K562 (cell line): ENCODE measurements at regions not wholly inside any gene's neighbourhood (a gene's known extent, or its start where the extent isn't known, plus 50 kb on each side); places are given as distances from the start of the nearest gene placed in this dataset.

Experiments used
- CTCF ChIP-seq, 3 experiments: IDR thresholded peaks in 2 of 3; conservative IDR thresholded peaks in 1 of 3; 2 replicates each; pipeline ENCODE4 v1.5.1; 2011 to 2012; ENCODE audit warnings: low read length in 3 of 3, mild to moderate bottlenecking in 3 of 3, control low read depth in 2 of 3, improper control_type of control experiment in 1 of 3, inconsistent platforms in 1 of 3, low read depth in 1 of 3, mixed read lengths in 1 of 3, moderate library complexity in 1 of 3; ENCODE audit not compliant: insufficient read depth in 2 of 3
- EP300 ChIP-seq: IDR thresholded peaks from 2 replicates; pipeline ENCODE4 v1.6.1; 2012; ENCODE audit warnings: low read length, improper control_type of control experiment
- GABPB1 ChIP-seq: sonication (generic); formaldehyde crosslinking; IDR thresholded peaks from 2 replicates; pipeline ENCODE4 v1.8.0; 2022; ENCODE audit warnings: mild to moderate bottlenecking, missing genetic modification reagents
- KAT8 ChIP-seq: fragments of 450-650 bp; IDR thresholded peaks from 2 replicates; pipeline ENCODE4 v1.6.1; 2016; ENCODE audit warnings: low read depth, mild to moderate bottlenecking
- ZZZ3 ChIP-seq: fragments of 450-650 bp; IDR thresholded peaks from 2 replicates; pipeline ENCODE4 v1.6.1; 2016; ENCODE audit warnings: antibody characterized with exemption, mild to moderate bottlenecking, moderate library complexity
- TF ChIP-seq, protein P1 (sequence below): sonication (generic); formaldehyde crosslinking; IDR thresholded peaks from 2 replicates; pipeline ENCODE4 v1.8.1; 2022; ENCODE audit warnings: missing genetic modification reagents

GRCh38 chr10:9018195-9019173 lies 964.0 kb downstream of the GATA3 start:
- TF ChIP-seq GABPB1 (no peak), CTCF (IDR thresholded peaks at IDR 0.05 in 2 of 3, conservative IDR thresholded peaks at IDR 0.05 in 1 of 3; ENCODE audit: insufficient read depth in 2 of 3, low read depth in 1 of 3, low read length in 3 of 3) (no peak), EP300 (no peak), KAT8 (no peak), ZZZ3 (no peak)
- TF ChIP-seq, protein P1, sequence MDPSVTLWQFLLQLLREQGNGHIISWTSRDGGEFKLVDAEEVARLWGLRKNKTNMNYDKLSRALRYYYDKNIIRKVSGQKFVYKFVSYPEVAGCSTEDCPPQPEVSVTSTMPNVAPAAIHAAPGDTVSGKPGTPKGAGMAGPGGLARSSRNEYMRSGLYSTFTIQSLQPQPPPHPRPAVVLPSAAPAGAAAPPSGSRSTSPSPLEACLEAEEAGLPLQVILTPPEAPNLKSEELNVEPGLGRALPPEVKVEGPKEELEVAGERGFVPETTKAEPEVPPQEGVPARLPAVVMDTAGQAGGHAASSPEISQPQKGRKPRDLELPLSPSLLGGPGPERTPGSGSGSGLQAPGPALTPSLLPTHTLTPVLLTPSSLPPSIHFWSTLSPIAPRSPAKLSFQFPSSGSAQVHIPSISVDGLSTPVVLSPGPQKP: no peak
